ENCODE measurements at regions not wholly inside any gene's neighbourhood (a gene's known extent, or its start where the extent isn't known, plus 50 kb on each side); places are given as distances from the start of the nearest gene placed in this dataset.

DNA sequence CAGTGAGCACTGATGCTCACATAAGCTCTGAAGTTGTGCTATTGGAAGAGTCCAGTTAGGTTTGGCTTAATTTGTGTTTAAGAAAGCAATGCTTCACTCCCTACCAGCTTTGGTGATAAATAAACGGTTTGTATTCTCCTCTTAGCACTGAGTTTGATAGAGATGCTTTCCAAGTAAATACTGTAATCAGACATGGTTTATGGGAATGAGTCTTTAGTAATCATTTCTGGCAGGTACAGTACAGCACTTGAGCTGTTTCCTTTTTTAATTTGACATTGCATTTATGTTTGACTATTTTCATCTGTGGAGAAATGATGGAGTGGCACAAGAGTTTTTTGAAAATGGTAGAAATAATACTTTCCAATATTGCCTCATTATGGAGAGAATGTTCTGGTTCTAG, 455.3 kb downstream of the ACTRT1 start:
- no peak overlapping the region for H3K4me3 ChIP-seq (ENCODE audit: low read length)
- no peaks in the 10 kb centered on the region for H3K27me3 ChIP-seq (ENCODE audit: control insufficient read depth, insufficient read depth, low read length)
- no peaks in the 10 kb centered on the region for H3K9me3 ChIP-seq (ENCODE audit: control insufficient read depth, low read depth, low read length)
- WGBS (ENCODE audit: insufficient coverage, low lambda C conversion rate), result 80% methylated on average over 1 of the region's 1 CpG
- H3K4me1 ChIP-seq (ENCODE audit: control insufficient read depth, insufficient read depth, low read length), result no peaks in the 10 kb centered on the region
- DNase-seq, result no peak
- no peaks in the 10 kb centered on the region for H3K36me3 ChIP-seq (ENCODE audit: control insufficient read depth, insufficient read depth, low read length)
- H3K27ac ChIP-seq (ENCODE audit: low read length), result no peak overlapping the region

DNA sequence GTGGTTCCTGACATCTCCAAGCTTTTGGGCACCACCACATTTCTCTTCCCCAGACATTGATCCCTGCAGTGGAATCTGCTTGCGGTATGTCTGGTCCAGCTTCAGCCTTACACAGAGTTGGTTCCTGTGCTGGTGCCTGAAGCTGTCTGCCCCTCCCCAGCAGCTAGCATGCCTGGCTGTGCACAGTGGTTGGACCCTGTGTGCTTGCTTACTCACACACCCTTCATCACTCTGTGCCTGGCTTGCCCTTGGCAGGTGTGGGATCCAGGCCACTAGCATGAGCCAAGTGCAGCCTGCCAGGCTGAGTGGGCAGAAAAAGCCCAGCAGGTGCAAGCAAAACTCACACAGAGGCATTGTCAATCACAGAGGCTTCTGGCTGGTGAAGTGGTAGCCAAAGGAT, 473.8 kb downstream of the ACTRT1 start:
- Histone ChIP-seq H3K36me3 (ENCODE audit: control insufficient read depth, insufficient read depth, low read length) (no peaks in the 10 kb centered on the region), H3K4me1 (ENCODE audit: control insufficient read depth, insufficient read depth, low read length) (no peaks in the 10 kb centered on the region), H3K4me3 (ENCODE audit: low read length) (no peak overlapping the region), H3K27ac (ENCODE audit: low read length) (no peak overlapping the region), H3K27me3 (ENCODE audit: control insufficient read depth, insufficient read depth, low read length) (no peaks in the 10 kb centered on the region), H3K9me3 (ENCODE audit: control insufficient read depth, low read depth, low read length) (peaks cover 6% of the 10 kb centered on the region)
- DNase-seq, result no peak
- no CpG with 5 or more reads among the region's 1 CpG for WGBS (ENCODE audit: insufficient coverage, low lambda C conversion rate)

DNA sequence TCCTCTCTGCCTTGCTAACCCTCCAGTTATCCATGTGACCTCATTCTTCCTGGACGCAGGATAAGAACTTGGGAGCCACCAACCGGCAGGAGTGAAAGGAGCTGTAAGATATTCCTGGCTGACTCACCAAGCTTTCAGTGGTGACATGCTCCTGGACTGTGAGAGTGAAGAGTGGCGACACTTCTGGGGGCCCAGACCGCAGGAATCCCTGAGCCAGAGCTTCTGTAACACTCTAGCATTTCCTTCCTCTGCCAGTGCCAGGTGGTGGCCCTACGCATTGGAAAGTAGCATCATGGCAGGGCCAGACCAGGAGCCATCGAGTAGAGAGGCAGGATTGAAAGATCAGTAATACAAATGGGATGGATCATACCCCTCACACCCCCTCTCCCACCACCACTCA, 474.3 kb downstream of the ACTRT1 start:
- no peak for DNase-seq
- WGBS (ENCODE audit: insufficient coverage, low lambda C conversion rate), result no CpG with 5 or more reads among the region's 6 CpGs
- no peak overlapping the region for H3K27ac ChIP-seq (ENCODE audit: low read length)
- H3K9me3 ChIP-seq (ENCODE audit: control insufficient read depth, low read depth, low read length), result peaks cover 6% of the 10 kb centered on the region
- no peaks in the 10 kb centered on the region for H3K27me3 ChIP-seq (ENCODE audit: control insufficient read depth, insufficient read depth, low read length)
- no peaks in the 10 kb centered on the region for H3K4me1 ChIP-seq (ENCODE audit: control insufficient read depth, insufficient read depth, low read length)
- H3K4me3 ChIP-seq (ENCODE audit: low read length), result no peak overlapping the region
- no peaks in the 10 kb centered on the region for H3K36me3 ChIP-seq (ENCODE audit: control insufficient read depth, insufficient read depth, low read length)

DNA sequence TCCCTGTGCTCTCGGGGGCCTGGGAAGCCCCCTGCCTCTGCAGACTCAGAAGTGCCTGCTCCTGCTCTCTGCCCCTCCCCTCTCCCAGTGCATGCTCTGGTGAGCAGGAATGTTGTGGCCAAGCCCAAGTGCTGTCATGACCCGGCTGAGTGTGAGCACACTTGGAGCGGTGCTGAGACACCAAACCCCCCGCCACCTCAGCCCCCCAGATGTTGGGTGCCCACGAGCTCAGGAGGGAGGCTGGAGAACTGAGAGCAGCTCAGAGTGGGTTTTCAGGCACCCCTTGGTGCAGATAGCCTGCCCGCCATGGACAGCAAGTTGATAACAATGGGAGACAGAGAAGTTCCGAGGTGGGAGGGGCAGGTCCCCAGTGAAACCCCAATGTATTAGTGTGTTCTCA, 477.4 kb downstream of the ACTRT1 start:
- H3K4me1 ChIP-seq (ENCODE audit: control insufficient read depth, insufficient read depth, low read length), result no peaks in the 10 kb centered on the region
- DNase-seq, result no peak
- WGBS (ENCODE audit: insufficient coverage, low lambda C conversion rate), result no CpG with 5 or more reads among the region's 7 CpGs

DNA sequence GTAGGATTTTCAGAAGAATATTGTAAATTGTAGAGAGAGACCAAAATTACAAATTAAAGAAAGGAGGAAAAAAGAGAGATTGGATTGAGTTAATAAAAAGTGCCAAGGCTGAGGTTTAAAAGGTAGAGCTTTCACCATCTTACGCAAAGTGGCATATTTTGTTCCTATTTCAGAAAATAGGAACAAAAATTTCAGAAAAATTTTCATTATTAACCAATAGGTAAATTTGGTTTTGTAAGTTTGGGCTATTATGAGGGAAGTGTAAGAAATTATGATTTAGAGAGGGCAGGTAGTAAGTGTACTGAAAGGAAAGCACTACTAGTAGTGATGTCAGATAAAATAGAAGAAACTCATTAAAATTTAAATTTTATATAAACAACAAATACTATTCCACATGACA, 479.7 kb downstream of the ACTRT1 start:
- DNase-seq, result no peak
- 100% methylated on average over 1 of the region's 1 CpG for WGBS (ENCODE audit: insufficient coverage, low lambda C conversion rate)
- Histone ChIP-seq H3K27me3 (ENCODE audit: control insufficient read depth, insufficient read depth, low read length) (no peaks in the 10 kb centered on the region), H3K36me3 (ENCODE audit: control insufficient read depth, insufficient read depth, low read length) (no peaks in the 10 kb centered on the region), H3K4me3 (ENCODE audit: low read length) (no peak overlapping the region), H3K4me1 (ENCODE audit: control insufficient read depth, insufficient read depth, low read length) (no peaks in the 10 kb centered on the region), H3K27ac (ENCODE audit: low read length) (no peak overlapping the region), H3K9me3 (ENCODE audit: control insufficient read depth, low read depth, low read length) (peaks cover 6% of the 10 kb centered on the region)

More for the DNA sequence above, 477.4 kb downstream of the ACTRT1 start:
- H3K4me3 ChIP-seq (ENCODE audit: low read length), result no peak overlapping the region
- H3K27ac ChIP-seq (ENCODE audit: low read length), result no peak overlapping the region
- H3K27me3 ChIP-seq (ENCODE audit: control insufficient read depth, insufficient read depth, low read length), result no peaks in the 10 kb centered on the region
- H3K9me3 ChIP-seq (ENCODE audit: control insufficient read depth, low read depth, low read length), result peaks cover 6% of the 10 kb centered on the region
- H3K36me3 ChIP-seq (ENCODE audit: control insufficient read depth, insufficient read depth, low read length), result no peaks in the 10 kb centered on the region

DNA sequence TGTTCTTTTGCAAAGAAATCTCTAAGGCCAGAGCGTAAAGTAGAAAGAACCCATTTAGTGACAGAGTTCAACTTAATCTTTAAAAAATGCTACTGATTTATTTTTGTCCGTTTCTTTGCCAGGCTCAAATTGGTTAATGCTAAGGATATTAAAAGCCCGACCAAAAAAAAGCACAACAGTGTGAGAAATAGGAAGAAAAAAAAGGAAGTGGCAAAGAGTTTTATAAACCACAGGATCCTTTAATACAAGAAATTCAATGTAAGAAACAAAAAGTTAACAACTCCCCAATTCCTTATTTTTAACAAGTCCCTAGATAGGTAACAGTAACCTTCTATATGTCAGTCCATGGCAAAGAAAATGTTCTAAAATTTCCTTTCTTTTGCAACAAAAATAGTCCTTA, 480.4 kb downstream of the ACTRT1 start:
- no peaks in the 10 kb centered on the region for H3K36me3 ChIP-seq (ENCODE audit: control insufficient read depth, insufficient read depth, low read length)
- peaks cover 6% of the 10 kb centered on the region for H3K9me3 ChIP-seq (ENCODE audit: control insufficient read depth, low read depth, low read length)
- H3K4me3 ChIP-seq (ENCODE audit: low read length), result no peak overlapping the region
- WGBS (ENCODE audit: insufficient coverage, low lambda C conversion rate), result 80% methylated on average over 1 of the region's 3 CpGs
- no peak for DNase-seq
- no peaks in the 10 kb centered on the region for H3K4me1 ChIP-seq (ENCODE audit: control insufficient read depth, insufficient read depth, low read length)
- H3K27ac ChIP-seq (ENCODE audit: low read length), result no peak overlapping the region
- no peaks in the 10 kb centered on the region for H3K27me3 ChIP-seq (ENCODE audit: control insufficient read depth, insufficient read depth, low read length)

DNA sequence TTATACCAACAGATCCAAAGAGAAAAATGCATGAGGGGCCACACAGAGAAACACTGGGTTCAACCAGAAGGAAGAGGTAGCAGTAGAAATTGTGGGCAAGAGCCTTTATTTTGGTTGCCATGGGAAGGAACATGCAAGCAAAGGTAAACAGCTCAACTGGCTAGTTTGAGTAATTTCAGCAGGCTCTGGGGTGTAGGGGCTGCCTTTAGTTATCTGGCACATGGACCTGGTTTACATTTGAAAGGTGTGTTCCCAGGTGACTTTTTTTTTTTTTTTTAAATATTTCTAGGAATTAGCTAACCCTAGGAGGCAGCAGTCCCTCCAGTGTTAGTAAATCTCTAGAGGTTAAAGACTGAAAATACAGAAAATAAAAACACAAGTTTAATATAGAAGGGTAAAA, 481.9 kb downstream of the ACTRT1 start:
- no peaks in the 10 kb centered on the region for H3K27me3 ChIP-seq (ENCODE audit: control insufficient read depth, insufficient read depth, low read length)
- no peak overlapping the region for H3K4me3 ChIP-seq (ENCODE audit: low read length)
- no peaks in the 10 kb centered on the region for H3K4me1 ChIP-seq (ENCODE audit: control insufficient read depth, insufficient read depth, low read length)
- H3K27ac ChIP-seq (ENCODE audit: low read length), result no peak overlapping the region
- no peak for DNase-seq
- H3K36me3 ChIP-seq (ENCODE audit: control insufficient read depth, insufficient read depth, low read length), result no peaks in the 10 kb centered on the region
- H3K9me3 ChIP-seq (ENCODE audit: control insufficient read depth, low read depth, low read length), result peaks cover 6% of the 10 kb centered on the region

DNA sequence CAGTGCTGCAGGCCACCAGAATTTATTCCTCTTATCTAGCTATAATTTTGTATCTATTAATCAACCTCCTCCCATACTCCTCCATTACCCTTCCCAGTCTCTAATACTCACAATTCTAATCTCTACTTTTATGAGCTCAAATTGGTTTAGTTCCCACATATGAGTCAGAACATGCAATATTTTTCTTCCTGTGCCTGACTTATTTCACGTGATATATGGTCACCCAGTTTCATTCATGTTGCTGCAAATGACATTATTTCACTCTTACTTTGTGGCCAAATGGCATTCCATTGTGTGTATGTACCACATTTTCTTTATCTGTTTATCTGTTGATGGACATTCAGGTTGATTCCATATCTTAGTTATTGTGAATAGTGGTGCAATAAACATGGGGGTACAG, 483.5 kb downstream of the ACTRT1 start:
- DNase-seq, result no peak
- Histone ChIP-seq H3K36me3 (ENCODE audit: control insufficient read depth, insufficient read depth, low read length) (no peaks in the 10 kb centered on the region), H3K4me3 (ENCODE audit: low read length) (no peak overlapping the region), H3K9me3 (ENCODE audit: control insufficient read depth, low read depth, low read length) (no peaks in the 10 kb centered on the region), H3K4me1 (ENCODE audit: control insufficient read depth, insufficient read depth, low read length) (no peaks in the 10 kb centered on the region), H3K27me3 (ENCODE audit: control insufficient read depth, insufficient read depth, low read length) (no peaks in the 10 kb centered on the region), H3K27ac (ENCODE audit: low read length) (no peak overlapping the region)
- 100% methylated on average over 1 of the region's 1 CpG for WGBS (ENCODE audit: insufficient coverage, low lambda C conversion rate)

DNA sequence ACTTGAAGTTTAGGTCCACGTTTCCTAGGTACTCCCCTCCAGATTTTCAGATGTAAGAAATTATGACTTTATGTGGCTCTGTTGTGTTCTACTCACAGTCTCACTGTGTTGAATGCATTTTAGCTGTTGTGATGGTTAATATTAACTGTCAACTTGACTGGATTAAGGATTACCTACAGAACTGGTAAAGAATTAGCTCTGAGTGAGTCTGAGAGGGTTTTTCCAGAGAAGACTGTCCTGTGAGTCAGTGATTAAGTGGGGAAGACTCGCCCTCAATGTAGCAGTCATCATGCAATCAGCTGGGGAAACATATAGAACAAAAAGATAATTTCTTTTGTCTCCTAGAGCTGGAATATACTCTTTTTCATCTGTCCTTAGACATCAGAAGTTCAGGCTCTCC, 493.4 kb downstream of the ACTRT1 start:
- H3K9me3 ChIP-seq (ENCODE audit: control insufficient read depth, low read depth, low read length), result no peaks in the 10 kb centered on the region
- H3K27ac ChIP-seq (ENCODE audit: low read length), result no peak overlapping the region
- no peaks in the 10 kb centered on the region for H3K36me3 ChIP-seq (ENCODE audit: control insufficient read depth, insufficient read depth, low read length)
- H3K4me3 ChIP-seq (ENCODE audit: low read length), result no peak overlapping the region
- no peaks in the 10 kb centered on the region for H3K27me3 ChIP-seq (ENCODE audit: control insufficient read depth, insufficient read depth, low read length)
- WGBS (ENCODE audit: insufficient coverage, low lambda C conversion rate), result no CpG with 5 or more reads among the region's 2 CpGs
- no peaks in the 10 kb centered on the region for H3K4me1 ChIP-seq (ENCODE audit: control insufficient read depth, insufficient read depth, low read length)
- DNase-seq, result no peak

DNA sequence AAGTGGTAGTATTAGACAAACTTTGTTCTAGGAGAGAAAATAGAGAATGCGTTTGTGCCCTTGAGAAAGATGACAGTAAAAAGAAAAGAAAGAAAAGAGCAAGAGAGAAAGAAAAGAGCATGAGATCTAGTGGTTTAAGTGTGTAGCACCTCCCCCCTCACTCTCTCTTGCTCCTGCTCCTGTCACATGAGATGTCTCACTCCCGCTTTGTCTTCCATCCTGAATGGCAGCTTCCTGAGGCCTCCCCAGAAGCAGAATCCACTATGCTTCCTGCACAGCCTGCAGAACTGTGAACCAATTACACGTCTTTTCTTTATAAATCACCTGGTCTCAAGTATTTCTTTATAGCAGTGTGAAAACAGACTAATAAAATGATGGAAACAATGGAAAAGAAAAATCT, 499.6 kb downstream of the ACTRT1 start:
- H3K27ac ChIP-seq (ENCODE audit: low read length), result no peak overlapping the region
- no peak overlapping the region for H3K4me3 ChIP-seq (ENCODE audit: low read length)
- no peak for DNase-seq
- WGBS (ENCODE audit: insufficient coverage, low lambda C conversion rate), result no CpG with 5 or more reads among the region's 3 CpGs
- no peaks in the 10 kb centered on the region for H3K36me3 ChIP-seq (ENCODE audit: control insufficient read depth, insufficient read depth, low read length)
- no peaks in the 10 kb centered on the region for H3K9me3 ChIP-seq (ENCODE audit: control insufficient read depth, low read depth, low read length)
- no peaks in the 10 kb centered on the region for H3K4me1 ChIP-seq (ENCODE audit: control insufficient read depth, insufficient read depth, low read length)
- H3K27me3 ChIP-seq (ENCODE audit: control insufficient read depth, insufficient read depth, low read length), result no peaks in the 10 kb centered on the region

DNA sequence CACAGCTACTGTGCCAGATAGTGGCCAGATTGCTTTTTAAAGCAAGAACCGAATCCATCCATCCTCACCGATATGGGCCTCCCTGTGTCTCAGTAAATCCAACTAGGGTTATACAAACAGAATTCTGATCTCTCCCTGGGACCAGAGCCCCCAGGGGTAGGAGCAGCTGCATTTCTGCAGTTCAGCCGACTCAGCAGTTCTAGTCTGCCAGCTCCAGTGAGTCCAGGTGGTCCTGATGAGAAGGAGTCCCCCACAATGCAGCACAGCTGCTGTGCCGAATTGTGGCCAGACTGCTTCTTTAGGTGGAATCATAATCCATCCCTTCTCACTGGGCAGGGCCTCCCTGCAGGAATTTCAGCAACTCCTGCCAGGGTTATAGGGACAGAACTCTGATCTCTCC, 532.9 kb downstream of the ACTRT1 start:
- Histone ChIP-seq H3K36me3 (ENCODE audit: control insufficient read depth, insufficient read depth, low read length) (no peaks in the 10 kb centered on the region), H3K27ac (ENCODE audit: low read length) (no peak overlapping the region), H3K27me3 (ENCODE audit: control insufficient read depth, insufficient read depth, low read length) (no peaks in the 10 kb centered on the region), H3K4me3 (ENCODE audit: low read length) (no peak overlapping the region), H3K9me3 (ENCODE audit: control insufficient read depth, low read depth, low read length) (no peaks in the 10 kb centered on the region), H3K4me1 (ENCODE audit: control insufficient read depth, insufficient read depth, low read length) (no peaks in the 10 kb centered on the region)
- no CpG with 5 or more reads among the region's 4 CpGs for WGBS (ENCODE audit: insufficient coverage, low lambda C conversion rate)
- no peak for DNase-seq
